GM19467 (cell line): ENCODE measurements at regions not wholly inside any gene's neighbourhood (a gene's known extent, or its start where the extent isn't known, plus 50 kb on each side); places are given as distances from the start of the nearest gene placed in this dataset.
"Not testable (repeated sequence)": the region's sequence is repeated elsewhere in the genome, so short reads cannot be mapped to it uniquely, and the experiment has no call there.

Experiments
- ATAC-seq: cut with Tn5 transposase; IDR thresholded peaks from one replicate; pipeline ENCODE4 v1.9.1; 2021; ENCODE audit warnings: mild to moderate bottlenecking, moderate library complexity; ENCODE audit not compliant: unreplicated experiment

GRCh38 chr1:239125893-239126292, 260.5 kb upstream of the CHRM3 start:
- no peak for ATAC-seq

- ATAC-seq: no peak
These were observed 261.3 kb upstream of the CHRM3 start for GRCh38 chr1:239125027-239125426.

GRCh38 chr1:239123260-239123659, 263.1 kb upstream of the CHRM3 start:
- no peak for ATAC-seq

GRCh38 chr1:239112101-239112935, 274.1 kb upstream of the CHRM3 start:
- ATAC-seq: no peak

- no peak for ATAC-seq
These were observed 278.7 kb upstream of the CHRM3 start for GRCh38 chr1:239107676-239108075.

- ATAC-seq: not testable (repeated sequence)
These were observed 279.7 kb upstream of the CHRM3 start for GRCh38 chr1:239106689-239107088.

- ATAC-seq: no peak
These were observed 287.8 kb upstream of the CHRM3 start for GRCh38 chr1:239098400-239099037.

GRCh38 chr1:239091537-239091936, 294.8 kb upstream of the CHRM3 start:
- no peak for ATAC-seq

- ATAC-seq: no peak
These were observed 301.8 kb upstream of the CHRM3 start for GRCh38 chr1:239084459-239085080.

GRCh38 chr1:239081947-239082346, 304.4 kb upstream of the CHRM3 start:
- not testable (repeated sequence) for ATAC-seq

- ATAC-seq: no peak
These were observed 318.9 kb upstream of the CHRM3 start for GRCh38 chr1:239067480-239067879.

GRCh38 chr1:239067058-239067457, 319.3 kb upstream of the CHRM3 start:
- ATAC-seq: no peak

GRCh38 chr1:239061770-239062169, 324.6 kb upstream of the CHRM3 start:
- ATAC-seq: no peak

GRCh38 chr1:239058190-239058589, 328.2 kb upstream of the CHRM3 start:
- ATAC-seq: no peak

GRCh38 chr1:239056940-239057339, 329.4 kb upstream of the CHRM3 start:
- ATAC-seq: no peak

GRCh38 chr1:239053279-239053678, 333.1 kb upstream of the CHRM3 start:
- ATAC-seq: no peak

- ATAC-seq: no peak
These were observed 336.8 kb upstream of the CHRM3 start for GRCh38 chr1:239049571-239049970.

GRCh38 chr1:239044829-239045228, 341.5 kb upstream of the CHRM3 start:
- ATAC-seq: no peak

GRCh38 chr1:239040523-239040922, 345.8 kb upstream of the CHRM3 start:
- no peak for ATAC-seq

GRCh38 chr1:239031310-239031709, 355.1 kb upstream of the CHRM3 start:
- no peak for ATAC-seq

GRCh38 chr1:239025997-239026694, 360.2 kb upstream of the CHRM3 start:
- ATAC-seq: no peak
